Ureter (tissue), 1 donor: ENCODE measurements at regions not wholly inside any gene's neighbourhood (a gene's known extent, or its start where the extent isn't known, plus 50 kb on each side); places are given as distances from the start of the nearest gene placed in this dataset.

Experiments
- DNase-seq: peaks from one replicate; pipeline ENCODE4 v3.0.0-alpha.2; 2020; ENCODE audit warnings: low spot score
- donor health status: DM: yes; HTN: yes; CAD: no.

DNA sequence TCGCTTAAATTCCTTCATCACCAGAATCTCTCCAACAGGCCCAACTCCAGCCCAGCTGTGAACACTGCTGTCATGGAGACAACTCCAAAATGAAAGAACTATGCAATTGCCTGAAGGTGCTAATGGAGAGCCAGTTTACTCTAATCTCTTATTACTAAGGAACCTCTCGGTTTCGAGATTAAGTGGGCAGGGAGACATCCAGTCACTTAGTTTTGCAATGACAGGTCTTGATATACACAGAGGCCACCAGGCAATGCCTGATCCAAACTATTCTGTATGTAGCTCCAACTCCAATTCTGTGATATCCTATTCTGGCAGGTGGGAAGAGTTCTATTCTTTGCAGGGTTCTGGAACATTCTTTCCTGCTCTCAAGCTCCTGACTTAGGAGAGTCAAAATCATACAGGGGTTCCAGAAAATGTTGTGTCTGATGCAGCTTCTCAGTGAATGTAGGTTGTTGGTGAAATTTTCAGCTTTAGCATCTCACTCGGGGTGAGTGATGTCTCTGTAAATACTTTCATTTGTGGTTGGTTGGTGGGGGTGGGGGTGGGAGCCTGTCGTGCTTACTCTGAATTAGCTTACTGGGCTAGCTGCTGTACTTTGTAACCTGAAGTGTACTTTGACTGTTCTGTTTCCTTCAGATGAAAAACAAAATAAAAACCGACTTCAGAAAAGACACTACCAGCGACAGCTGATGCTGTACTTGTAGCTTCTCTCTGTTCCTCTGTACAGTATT, 170.9 kb downstream of the PALM2AKAP2 start:
- DNase-seq = no peak

DNA sequence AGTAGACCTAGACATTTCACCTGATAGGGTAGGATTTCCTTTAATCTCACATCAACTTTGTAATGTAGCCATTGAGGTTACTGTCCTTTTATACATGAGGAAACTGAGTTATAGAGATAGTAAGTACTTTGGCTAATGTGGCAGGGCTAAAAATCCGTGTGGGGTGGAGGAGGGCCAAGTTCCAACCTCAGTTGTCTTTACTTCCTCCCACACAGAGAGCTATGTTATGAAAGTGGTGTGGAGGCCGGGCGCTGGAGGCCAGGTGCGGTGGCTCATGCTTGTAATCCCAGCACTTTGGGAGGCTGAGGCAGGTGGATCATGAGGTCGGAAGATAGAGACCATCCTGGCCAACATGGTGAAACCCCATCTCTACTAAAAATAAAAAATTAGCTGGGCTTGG, 173.3 kb downstream of the PALM2AKAP2 start:
- no peak for DNase-seq

DNA sequence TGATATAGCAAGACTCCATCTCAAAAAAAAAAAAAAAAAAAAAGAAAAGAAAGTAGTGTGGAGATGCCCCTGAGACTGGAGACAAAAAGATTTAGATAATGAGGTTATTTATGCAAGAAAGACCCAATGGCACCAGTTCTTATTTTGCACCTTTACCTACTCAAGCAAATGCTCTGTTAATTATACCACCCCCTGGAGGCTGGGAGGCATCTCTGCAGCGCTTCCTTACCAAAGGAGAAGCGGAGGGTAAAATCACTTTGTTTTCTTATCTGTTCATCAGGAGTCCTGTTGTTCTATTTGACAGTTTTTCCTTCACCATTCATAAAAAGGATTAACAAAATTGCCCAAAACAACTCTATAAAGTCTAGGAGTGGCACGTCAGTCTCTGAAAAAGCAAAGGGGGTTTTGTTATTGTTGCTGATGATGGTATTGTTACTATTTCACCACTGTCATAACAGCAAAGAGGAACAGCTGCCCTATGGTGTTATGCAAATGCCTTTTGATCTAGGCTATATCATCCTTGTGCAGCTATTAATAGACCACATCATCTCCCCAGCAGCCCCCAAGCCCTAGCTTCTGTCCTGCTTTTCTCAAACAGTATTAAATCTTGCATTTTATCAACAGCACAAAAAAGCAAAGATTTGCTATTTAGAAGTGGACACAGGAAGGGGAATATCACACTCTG, 174.0 kb downstream of the PALM2AKAP2 start:
- DNase-seq = no peak

DNA sequence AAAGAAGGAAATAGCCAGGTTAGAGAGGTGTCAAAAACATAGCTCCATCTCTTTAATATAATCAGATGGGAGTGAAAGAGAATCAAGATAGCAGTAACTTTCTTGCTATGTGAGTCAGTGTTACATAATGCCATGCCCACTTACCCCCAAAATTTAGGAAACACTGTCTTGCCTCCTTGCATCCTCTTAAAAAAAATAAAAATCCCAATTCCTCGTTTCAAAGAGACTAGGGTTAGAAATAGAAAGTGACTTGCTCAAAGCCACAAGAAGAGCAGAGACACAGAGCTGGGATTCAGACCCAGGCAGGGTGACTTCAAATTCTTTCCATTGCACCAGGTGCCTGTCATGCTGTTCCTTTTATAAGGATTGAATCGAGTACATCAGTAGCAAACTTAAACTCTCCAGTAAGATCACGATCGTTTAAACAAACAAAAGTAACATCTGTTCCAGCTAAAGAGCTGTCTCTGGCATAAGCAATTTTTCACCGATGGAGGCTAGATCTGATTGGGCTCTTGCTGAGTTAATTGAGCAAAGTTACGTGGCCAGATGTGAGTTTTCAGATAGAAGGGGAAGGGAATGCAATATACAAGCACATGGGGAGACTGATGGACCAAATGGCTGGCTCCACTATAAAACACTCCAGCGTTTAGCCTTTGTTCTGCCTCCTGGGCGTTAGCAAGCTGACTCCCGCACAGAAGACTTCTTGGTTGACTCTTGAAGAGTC, 176.9 kb downstream of the PALM2AKAP2 start:
- no peak for DNase-seq

DNA sequence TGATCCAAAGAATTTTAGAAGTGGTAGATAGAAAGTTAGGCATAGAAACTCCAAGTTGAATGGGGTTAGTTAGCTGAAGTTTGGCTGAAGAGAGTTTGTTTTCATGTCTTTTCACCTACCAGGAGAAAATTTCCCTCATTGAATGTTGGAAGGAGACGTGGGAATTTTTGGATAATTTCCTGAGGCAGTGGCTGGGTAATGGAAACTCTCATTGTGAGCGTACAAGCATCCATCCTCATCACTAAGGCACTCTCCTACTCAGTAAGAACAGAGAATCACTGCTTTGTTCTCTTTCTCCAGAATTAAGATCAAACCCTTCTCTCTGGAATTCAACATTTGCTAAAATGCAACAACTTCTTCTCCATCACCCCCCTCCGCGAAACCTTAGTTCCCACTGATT, 179.7 kb downstream of the PALM2AKAP2 start:
- no peak for DNase-seq

DNA sequence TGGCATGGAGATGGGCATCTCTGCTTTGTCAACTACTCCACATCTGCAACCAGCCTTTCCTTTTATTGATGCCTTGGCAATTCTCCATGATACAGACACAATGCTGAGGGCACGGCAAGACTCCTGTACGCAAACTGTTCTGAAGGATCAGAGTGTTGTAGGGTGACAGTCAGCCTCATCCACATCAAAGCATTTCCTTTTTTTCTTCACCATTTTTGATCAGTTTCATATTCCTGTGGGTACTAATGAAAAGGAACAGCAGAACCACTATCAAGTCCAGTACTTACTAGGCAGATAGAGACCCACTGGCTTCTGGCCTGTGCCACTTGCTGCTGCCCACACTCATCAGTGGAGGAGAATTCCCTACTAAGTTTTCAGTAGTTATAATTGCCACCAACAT, 181.6 kb downstream of the PALM2AKAP2 start:
- no peak for DNase-seq

DNA sequence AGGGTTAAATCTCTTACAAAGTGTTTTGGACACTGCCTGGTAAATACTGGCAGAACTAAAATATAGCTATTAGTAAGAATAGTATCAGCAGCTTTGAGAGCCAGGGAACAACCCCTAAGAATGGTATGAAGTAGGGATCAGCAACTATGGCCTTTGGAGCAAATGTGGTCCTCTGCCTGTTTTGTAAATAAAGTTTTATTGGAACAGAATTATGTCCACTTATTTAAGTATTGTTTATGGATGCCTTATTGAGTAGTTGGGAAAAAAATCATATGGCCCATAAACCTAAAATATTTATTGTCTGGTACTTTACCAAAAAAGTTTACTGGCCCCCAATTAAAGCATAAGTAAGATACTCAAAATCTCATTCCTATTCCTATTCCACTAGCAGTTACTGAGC, 182.2 kb downstream of the PALM2AKAP2 start:
- DNase-seq = no peak

DNA sequence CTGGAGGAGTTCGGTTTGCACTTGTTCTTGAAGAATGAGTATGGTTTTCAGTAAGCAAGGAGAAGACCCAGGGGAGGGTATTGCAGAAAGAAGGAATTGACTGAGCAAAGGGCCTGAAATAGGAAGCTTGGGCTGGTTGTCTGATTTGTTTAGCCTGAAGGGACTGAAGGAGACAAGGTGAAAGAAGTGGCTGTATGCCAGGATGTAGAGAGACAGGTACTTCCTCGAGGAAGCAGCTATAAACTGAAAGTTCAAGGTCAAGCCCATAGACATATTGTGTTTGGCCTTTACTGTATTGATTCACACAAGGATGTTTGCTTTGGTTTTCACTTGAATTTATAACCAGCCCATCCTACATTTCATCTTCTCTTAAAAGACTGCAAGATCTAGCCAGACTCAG, 183.1 kb downstream of the PALM2AKAP2 start:
- DNase-seq = no peak

DNA sequence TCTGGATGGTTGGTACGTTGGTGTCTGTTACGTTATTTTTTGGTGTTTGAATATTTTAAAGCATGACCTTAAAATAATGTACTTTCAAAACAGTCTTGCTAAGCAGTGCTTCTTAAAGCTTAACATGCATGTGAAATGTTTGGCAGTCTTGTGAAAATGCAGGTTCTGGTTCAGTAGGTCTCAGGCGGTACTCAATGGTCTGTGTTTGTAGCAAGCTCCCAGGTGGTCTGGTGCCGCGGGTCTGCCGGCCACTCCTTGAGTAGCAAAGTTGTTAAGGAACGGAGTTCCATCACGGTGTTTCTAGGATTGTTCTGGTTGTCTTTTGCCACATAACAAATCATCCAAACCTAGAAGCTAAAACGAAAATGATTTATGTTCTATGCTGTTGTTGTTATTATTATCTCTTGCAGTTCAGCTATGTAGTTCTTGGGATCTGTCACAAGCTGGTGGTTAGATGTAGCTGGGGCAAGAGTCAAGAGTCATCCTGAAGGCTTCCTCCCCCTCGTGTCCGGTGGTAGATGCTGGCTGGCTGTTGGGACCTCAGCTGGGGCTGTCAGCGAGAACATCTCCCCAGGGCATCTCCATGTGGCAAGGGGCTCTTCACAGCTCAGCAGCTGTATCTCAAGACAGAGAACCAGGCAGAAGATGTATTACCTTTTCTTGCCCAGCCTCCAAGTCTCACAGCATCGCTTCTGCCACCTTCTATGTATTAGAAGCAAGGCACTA, 186.8 kb downstream of the PALM2AKAP2 start:
- no peak for DNase-seq

DNA sequence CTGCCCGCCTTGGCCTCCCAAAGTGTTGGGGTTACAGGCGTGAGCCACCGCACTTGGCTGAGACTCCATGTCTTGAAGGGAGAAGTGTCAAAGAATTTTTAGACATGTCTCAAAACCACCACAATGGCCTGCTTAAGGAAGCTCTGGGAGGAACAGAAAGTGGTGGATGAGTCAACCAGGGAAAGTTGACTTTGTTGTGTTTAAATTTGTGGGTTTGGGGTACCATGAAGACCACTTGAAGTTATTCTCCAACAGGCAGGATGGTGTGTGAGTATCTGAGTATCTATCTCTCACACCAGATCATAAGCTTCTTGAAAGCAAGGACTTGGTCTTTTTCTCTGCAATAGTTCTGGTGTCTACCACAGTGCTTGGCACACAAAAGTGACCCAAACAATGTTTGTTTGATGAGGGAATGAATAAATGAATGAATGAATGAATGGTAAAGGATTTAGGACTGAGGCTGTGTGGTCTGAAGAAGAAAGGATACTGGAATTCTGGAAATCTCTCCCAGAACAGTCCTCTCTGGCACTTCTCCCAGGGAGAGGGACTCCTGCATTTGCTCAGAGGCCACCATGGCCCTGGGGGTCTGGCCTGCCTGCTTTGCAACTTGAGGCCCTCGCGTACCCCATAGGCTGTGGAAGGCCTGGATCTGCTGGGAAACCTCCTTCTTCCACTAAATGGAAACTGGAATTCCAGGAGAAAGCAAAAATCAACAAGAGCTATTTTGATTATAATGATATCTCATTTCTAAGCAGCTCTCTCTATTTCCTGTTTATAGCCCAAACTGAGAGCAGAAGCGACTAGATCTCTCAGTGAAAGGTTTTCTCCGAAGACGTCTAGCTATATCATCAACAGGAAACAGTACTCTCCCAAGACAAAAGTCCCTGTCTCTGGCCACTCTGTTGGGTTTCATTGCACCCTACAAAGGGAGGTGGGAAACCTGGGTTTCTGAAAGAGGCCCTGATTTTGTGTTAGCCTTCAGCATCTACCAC, 187.9 kb downstream of the PALM2AKAP2 start:
- no peak for DNase-seq

DNA sequence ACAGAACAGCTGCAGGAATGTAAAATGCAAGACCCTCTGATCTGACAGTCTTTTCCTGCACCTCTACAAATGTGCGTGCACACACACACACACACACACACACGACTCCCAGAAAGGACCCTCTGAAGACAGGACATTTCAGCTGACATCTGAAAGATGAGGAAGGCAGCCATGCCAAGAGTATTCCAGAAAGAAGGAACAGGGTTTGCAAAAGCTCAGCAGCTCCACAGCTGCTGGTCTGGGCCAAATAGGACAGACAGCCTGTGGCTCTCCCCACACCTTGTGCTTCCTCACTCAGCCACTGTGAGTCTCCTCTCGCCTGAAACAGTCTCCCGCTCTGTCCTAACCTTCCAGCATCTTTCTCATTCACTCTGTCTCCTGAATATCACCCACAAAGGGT, 189.0 kb downstream of the PALM2AKAP2 start:
- DNase-seq = no peak

DNA sequence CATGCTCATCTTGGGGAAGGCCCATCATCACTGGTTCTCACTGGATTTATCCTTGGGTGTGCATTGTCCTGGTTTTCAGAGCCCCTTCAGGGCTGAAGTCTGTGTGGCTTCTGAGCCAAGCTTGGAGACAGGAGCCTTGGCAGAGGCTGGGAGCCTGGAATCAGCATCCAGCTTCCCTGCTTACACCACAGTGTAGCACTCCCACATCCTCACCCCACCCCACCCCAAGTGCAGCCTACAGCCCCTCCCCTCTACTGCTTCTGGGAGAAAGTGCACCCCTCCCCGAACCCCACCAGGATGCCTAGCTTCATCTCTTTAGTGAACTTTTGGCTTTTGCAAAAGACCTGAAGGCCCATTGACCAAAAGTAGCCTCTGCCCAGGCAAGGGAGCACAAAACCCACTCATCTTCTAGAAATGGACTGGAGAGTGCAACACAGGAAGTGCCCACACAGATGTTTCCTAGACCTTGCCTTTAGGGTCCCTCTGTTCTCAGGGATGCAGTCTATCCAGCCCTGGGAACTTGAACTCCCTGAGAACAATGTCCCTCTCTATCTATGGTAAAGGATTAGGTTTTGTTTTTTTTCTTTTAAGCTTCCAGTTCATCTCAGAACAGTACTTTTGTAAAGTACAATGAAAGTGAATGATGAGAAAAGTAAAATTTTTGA, 189.7 kb downstream of the PALM2AKAP2 start:
- no peak for DNase-seq

DNA sequence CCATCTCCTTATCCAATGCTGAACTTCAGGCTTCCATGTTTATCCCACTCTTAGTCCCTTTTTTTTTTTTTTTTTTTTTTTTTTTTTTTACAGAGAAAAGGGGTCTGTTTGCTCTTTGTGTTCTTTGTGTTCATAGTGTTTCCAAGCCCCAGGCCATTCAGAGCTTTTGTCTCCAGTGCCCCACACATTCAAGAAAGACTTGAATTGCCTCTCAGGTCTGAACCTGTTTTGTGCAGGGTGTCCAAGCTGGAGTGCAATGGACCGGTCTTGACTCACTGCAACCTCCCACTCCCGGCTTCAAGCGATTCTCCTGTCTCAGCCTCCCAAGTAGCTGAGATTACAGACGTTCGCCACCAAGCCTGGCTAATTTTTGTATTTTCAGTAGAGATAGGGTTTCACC, 191.2 kb downstream of the PALM2AKAP2 start:
- DNase-seq = no peak

DNA sequence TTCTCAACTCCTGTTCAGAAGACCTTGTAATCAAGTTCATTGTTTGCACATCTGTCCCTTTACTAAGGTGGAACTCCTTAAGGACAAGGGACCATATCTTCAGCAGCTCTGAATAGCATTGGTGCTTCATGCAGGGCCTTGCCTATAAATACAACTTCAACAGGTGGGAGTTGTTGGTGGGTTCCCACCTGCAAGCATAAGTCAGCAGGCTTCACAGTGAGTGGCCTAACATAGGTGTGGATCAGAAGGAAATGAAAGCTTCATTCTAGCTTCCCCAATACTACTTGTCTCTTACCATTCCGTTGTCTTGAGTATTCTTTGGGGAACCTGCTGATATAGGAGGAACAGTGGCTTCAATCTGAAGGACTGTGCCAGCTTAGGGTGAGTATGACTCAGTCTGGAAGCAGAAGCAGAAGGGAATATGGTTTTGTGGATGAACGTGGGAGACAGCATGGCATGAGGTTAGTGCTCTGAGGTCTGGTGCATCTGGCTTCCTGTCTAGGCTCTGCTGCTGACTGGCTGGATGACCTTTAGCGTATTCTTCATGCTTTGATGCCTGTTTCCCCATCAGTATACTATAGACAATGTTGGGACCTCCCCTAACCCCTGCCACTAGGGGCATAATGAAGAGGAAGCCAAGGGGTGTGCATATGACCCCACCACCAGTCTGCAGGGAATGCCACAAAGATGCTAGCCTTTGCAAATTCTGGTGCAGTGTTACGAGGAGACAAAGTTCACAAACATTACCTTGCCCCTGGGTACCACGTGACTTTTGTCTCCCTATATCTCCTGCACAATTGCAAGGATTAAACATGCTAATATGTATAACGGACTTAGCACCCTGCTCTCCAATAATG, 192.3 kb downstream of the PALM2AKAP2 start:
- DNase-seq = no peak

DNA sequence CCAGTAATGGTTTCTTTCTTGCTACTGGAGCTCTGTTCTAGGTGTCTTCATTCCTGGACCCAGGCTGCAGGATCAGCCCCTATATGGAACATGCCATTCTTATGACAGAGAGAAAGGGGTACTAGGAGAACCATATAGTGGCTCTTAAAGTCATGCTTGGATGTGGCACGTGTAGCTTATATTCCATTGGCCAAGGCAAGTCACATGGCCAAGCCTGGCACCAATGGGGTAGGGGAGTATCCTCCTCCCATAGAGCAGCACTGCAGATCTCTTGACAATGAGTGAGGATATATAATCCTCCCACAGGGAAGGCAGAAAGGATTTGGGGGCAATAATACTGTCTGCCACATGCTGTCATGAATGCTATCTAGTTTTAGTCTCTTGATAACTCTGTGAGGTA, 193.3 kb downstream of the PALM2AKAP2 start:
- no peak for DNase-seq

DNA sequence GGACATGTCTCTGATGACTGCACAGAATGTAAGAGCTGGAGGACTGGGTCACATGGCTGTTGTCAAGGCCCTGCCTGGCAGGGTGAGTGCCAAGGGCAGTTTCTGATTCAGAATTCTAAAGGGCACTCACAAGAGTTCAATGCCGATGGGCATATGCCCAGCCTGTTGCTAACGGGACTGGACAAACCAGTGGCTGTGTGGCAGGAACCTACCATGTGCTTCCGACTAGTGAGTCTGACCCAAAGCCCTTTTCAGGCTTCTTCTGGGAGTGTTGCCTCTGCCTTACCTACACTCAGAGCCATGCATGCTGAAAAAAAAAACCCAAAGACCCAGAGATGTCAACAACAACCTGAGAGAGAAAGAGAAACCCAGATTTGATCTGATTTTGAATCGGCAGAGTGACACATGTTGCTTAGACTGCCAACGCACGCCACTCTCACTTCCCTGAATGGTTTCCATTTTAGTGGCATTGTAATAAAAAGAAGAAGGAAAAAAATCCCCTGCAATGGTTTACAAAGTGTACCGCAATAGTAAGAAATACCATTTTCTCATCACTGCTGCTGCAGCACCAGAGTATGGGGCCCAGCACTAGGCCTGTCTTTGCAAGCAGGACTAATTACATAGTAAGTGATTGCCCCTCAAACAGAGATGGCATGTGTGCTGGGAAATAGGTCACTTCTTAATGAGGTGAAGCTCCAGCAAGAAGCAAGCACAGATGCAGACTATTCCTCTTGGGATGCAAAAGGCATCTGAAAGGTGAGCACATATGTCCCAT, 194.3 kb downstream of the PALM2AKAP2 start:
- DNase-seq = no peak

DNA sequence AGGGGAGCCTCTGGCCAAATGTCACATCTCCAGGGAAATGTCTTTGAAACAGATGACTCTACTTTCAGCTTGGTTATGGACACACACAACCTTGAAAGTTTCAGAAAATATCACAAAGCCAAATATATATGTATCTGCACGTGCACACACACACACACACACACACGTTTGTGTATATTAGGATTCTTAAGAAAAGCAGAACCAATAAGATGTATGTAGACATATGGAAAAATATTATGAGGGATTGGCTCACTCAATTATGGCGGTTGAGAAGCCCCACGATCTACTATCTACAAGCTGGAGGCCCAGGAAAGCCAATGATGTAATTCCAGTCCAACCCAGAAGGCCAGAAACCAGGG, 194.9 kb downstream of the PALM2AKAP2 start:
- no peak for DNase-seq

DNA sequence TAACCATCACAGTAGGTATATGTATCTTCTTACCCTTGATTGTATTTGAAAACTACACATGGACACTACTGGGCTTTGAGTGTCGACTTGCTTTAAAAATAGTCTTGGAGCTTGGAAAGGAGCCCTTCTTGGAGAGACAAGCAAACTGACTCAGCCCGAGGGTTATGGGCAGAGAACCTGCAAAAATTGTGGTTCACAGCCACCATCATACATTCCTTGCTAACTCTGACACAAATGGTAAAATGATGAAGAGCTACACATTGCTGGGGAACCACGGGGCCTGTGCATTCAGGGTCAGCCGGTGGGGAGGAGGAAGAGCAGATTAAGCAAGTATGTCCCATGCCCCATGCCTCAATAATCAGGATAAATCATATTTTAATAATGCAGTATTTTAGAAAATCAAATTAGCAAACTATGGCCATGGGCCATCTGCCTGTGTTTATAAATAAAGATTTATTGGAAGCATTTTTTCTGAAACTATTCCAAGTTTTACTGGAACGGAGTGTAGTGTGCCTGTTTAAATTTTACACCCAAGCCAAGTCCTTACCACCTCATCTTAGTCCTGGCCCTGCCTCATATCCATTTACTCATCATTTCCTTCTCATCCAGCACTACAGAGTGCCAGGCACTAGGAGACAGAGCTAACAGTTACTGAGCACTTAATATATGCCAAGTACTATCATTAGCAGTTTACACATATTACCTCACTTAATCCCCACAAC, 195.7 kb downstream of the PALM2AKAP2 start:
- DNase-seq = no peak
